ENCODE measurements at regions not wholly inside any gene's neighbourhood (a gene's known extent, or its start where the extent isn't known, plus 50 kb on each side); places are given as distances from the start of the nearest gene placed in this dataset.

GRCh38 chr12:12004524-12004923, 66.2 kb upstream of the BCL2L14 start:
- Histone ChIP-seq H3K4me3 (replicated peaks in 1 of 2; ENCODE audit: low read depth in 1 of 2, low read length in 2 of 2) (no peak overlapping the region), H3K9me2 (ENCODE audit: insufficient read depth) (no peaks in the 10 kb centered on the region), H3K9ac (ENCODE audit: low read length) (no peak overlapping the region), H3K27ac (ENCODE audit: low read depth, low read length) (no peak overlapping the region), H3K9me3 (ENCODE audit: control insufficient read depth in 1 of 2, insufficient read depth in 1 of 2, low read depth in 1 of 2, low read length in 2 of 2) (no peaks in the 10 kb centered on the region), H4K20me1 (ENCODE audit: insufficient read depth) (no peaks in the 10 kb centered on the region), H3K36me3 (ENCODE audit: control insufficient read depth in 1 of 2, insufficient read depth in 2 of 2, low read length in 2 of 2) (no peaks in the 10 kb centered on the region), H3K4me1 (ENCODE audit: control insufficient read depth in 1 of 2, insufficient read depth in 2 of 2, low read length in 2 of 2) (peaks cover 3 to 14% of the 10 kb centered on the region in 2 experiments; a peak in 2 of 4 replicates), H2AFZ (ENCODE audit: low read depth, low read length, poor library complexity, severe bottlenecking) (no peak overlapping the region), H3K4me2 (ENCODE audit: low read length) (no peak overlapping the region), H3K79me2 (ENCODE audit: insufficient read depth, low read length) (no peaks in the 10 kb centered on the region), H3K27me3 (ENCODE audit: insufficient read depth, low read length) (no peaks in the 10 kb centered on the region)
- intact Hi-C loops (cut with micrococcal nuclease): no loop called here
- no peak for TF ChIP-seq FOSL1 (IDR thresholded peaks at IDR 0.05; ENCODE audit: low read depth)
- TF ChIP-seq EZH2phosphoT487 (IDR thresholded peaks at IDR 0.05; ENCODE audit: borderline replicate concordance): no peak
- no peak for TF ChIP-seq CEBPB (IDR thresholded peaks at IDR 0.05; ENCODE audit: low read depth)
- no peak for TF ChIP-seq CTCF (IDR thresholded peaks at IDR 0.05 in 2 of 3, conservative IDR thresholded peaks at IDR 0.05 in 1 of 3; ENCODE audit: borderline replicate concordance in 1 of 3, insufficient read depth in 1 of 3, low read depth in 2 of 3, low read length in 2 of 3)
- no peak for TF ChIP-seq YY1 (IDR thresholded peaks at IDR 0.05; ENCODE audit: extremely low read depth, insufficient replicate concordance, low read depth, low read length)
- no peak for TF ChIP-seq ZFX (IDR thresholded peaks at IDR 0.05)
- TF ChIP-seq REST (IDR thresholded peaks at IDR 0.05; ENCODE audit: low read depth): no peak
- TF ChIP-seq ELF1 (IDR thresholded peaks at IDR 0.05; ENCODE audit: borderline replicate concordance, low read depth): no peak
- no peak for TF ChIP-seq CBX3 (IDR thresholded peaks at IDR 0.05; ENCODE audit: low read depth)
- no peak for TF ChIP-seq ZNF274 (IDR thresholded peaks at IDR 0.05; ENCODE audit: low read depth, low read length)
- TF ChIP-seq POLR2A (IDR thresholded peaks at IDR 0.05; ENCODE audit: borderline replicate concordance, extremely low read depth, insufficient read depth, insufficient read length): no peak
- no peak for TF ChIP-seq EZH2 (IDR thresholded peaks at IDR 0.05)
- TF ChIP-seq POLR2AphosphoS5 (IDR thresholded peaks at IDR 0.05; ENCODE audit: low read depth, low read length): no peak
- TF ChIP-seq ATF3 (IDR thresholded peaks at IDR 0.05): no peak
- TF ChIP-seq EGR1 (IDR thresholded peaks at IDR 0.05; ENCODE audit: low read depth): no peak
- no peak for TF ChIP-seq SRF (IDR thresholded peaks at IDR 0.05; ENCODE audit: low read depth)
- no peak for TF ChIP-seq SP1 (IDR thresholded peaks at IDR 0.05; ENCODE audit: low read depth)
- ChIA-PET CTCF (no interaction called here), RAD21 (ENCODE audit: low non-redundant PET in 1 of 2, low total read pairs in 2 of 2, uncharacterized antibody in 2 of 2, unreplicated experiment in 2 of 2) (no interaction called here), POLR2A (no interaction called here)
- DNase-seq (ENCODE audit: low read depth, low spot score) (no peak), ATAC-seq (no peak)
- no TSS peak for BruUV-seq (replicated peaks)
